BJ (cell line): ENCODE measurements at regions not wholly inside any gene's neighbourhood (a gene's known extent, or its start where the extent isn't known, plus 50 kb on each side); places are given as distances from the start of the nearest gene placed in this dataset.

Source experiments
- CTCF ChIA-PET: fragments of 350-600 bp; formaldehyde crosslinking; extraction: SDS; loops from one replicate; lab custom pipeline; 2021; ENCODE audit warnings: antibody characterized with exemption, inconsistent platforms; lab: Yijun Ruan, JAX
- POLR2A ChIA-PET: fragments of 300-600 bp; sonication (Branson Sonifier 250); formaldehyde crosslinking; extraction: SDS; loops from one replicate; lab custom pipeline; 2021; ENCODE audit warnings: antibody characterized with exemption; lab: Charles Lee
- DNase-seq: peaks from one replicate; pipeline ENCODE4 v3.0.0-alpha.2; 2011; ENCODE audit warnings: low read depth
- H3K27me3 ChIP-seq: 2 replicates; pipeline ENCODE4 v1.6.0; 2011; ENCODE audit warnings: low read length; ENCODE audit not compliant: control insufficient read depth, insufficient read depth
- H3K36me3 ChIP-seq: 2 replicates; pipeline ENCODE4 v1.5.1; 2011; ENCODE audit warnings: low read length; ENCODE audit not compliant: control insufficient read depth, insufficient read depth
- H3K4me3 ChIP-seq: 2 replicates; pipeline ENCODE4 v1.5.1; 2011; ENCODE audit warnings: low read depth, mild to moderate bottlenecking, control low read depth, low read length
- CTCF ChIP-seq: IDR thresholded peaks from 2 replicates; pipeline ENCODE4 v1.5.1; 2011; ENCODE audit warnings: low read depth, mild to moderate bottlenecking, control low read depth, inconsistent platforms, low read length, moderate library complexity; ENCODE audit not compliant: insufficient read depth

GRCh38 chr15:85274315-85275050 is 105.9 kb upstream of the AKAP13 start:
- TF ChIP-seq CTCF = no peak
- no peak for DNase-seq
- Histone ChIP-seq H3K27me3 (no peaks in the 10 kb centered on the region), H3K36me3 (no peaks in the 10 kb centered on the region), H3K4me3 (no peak overlapping the region)
- ChIA-PET POLR2A (no interaction called here), CTCF (interaction anchor here (2.8 kb wide), 1 partner anchor 15 kb away, joined by 10 read pairs; no protein-coding TSS in a partner anchor)

DNA sequence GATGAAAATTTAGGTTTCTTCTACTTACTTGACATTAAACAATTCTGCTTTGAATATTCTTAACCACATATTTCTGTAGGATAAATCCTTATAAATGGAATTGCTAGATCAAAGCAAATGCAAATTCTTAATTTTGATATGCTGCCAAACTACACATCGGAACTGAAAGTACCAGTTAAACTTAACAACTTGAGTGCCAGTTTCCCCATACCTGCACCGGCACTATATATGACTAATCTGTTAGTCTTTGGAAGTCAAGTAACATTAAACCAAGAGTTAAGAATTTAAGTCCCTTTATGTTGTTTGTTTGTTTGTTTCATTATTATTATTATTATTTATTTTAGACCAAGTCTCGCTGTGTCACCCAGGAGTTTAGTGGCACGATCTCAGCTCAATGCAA is 103.9 kb upstream of the AKAP13 start:
- CTCF ChIA-PET = no interaction called here
- Histone ChIP-seq H3K36me3 (no peaks in the 10 kb centered on the region), H3K4me3 (no peak overlapping the region), H3K27me3 (no peaks in the 10 kb centered on the region)
- TF ChIP-seq CTCF = no peak
- DNase-seq = no peak
- POLR2A ChIA-PET = no interaction called here

DNA sequence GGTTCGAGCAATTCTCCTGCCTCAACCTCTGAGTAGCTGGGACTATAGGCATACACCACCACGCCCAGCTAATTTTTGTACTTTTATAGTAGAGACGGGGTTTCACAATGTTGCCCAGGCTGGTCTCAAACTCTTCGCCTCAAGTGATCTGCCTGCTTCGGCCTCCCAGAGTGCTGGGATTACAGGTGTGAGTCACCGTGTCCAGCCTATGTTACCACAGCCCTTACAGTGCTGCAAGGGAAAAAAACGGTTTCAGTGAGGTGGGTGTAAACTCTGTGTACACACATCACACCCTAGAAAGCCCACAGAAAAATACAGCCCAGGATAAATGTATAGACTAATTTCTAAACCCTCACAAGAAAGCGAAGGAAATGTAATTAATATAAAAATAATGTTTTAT is 103.5 kb upstream of the AKAP13 start:
- Histone ChIP-seq H3K4me3 (no peak overlapping the region), H3K27me3 (no peaks in the 10 kb centered on the region), H3K36me3 (no peaks in the 10 kb centered on the region)
- DNase-seq = no peak
- ChIA-PET CTCF (interaction anchor here (1.3 kb wide), 1 partner anchor 12 kb away, joined by 3 read pairs; no protein-coding TSS in a partner anchor), POLR2A (no interaction called here)
- TF ChIP-seq CTCF = no peak

DNA sequence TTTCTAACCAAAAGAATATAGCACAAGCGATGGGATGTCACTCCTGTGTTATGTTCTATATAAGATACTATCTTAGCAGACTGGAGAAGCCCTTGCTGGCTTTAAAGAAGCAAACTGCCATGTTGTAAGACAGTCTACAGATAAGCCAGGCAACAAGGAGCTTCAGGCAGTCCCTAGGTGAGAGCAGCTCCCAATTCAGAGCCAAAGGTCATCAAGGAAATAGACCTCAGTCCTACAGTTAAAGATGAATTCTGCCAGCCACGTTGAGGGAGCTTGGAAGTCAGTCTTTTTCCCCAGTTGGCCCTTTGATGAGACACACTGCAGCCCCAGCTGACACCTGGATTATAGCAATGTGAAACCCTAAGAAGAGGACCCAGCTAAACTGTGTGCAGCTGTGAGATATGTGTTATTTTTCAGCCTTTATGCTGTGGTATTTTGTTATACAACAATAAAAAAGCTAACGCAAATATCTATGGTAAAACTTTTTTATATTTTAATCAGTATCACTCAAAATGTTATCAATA is 102.5 kb upstream of the AKAP13 start:
- Histone ChIP-seq H3K4me3 (no peak overlapping the region), H3K36me3 (no peaks in the 10 kb centered on the region), H3K27me3 (no peaks in the 10 kb centered on the region)
- ChIA-PET POLR2A (no interaction called here), CTCF (interaction anchor here (1.3 kb wide), 1 partner anchor 11 kb away, joined by 3 read pairs; no protein-coding TSS in a partner anchor)
- TF ChIP-seq CTCF = no peak
- DNase-seq = no peak

GRCh38 chr15:85280203-85280602 is 100.2 kb upstream of the AKAP13 start:
- Histone ChIP-seq H3K27me3 (no peaks in the 10 kb centered on the region), H3K36me3 (no peaks in the 10 kb centered on the region), H3K4me3 (no peak overlapping the region)
- DNase-seq = no peak
- ChIA-PET POLR2A (no interaction called here), CTCF (interaction anchor here (1.4 kb wide), 1 partner anchor 9 kb away, joined by 8 read pairs; no protein-coding TSS in a partner anchor)
- no peak for TF ChIP-seq CTCF
